Omental fat pad (tissue), 3 donors: ENCODE measurements at regions not wholly inside any gene's neighbourhood (a gene's known extent, or its start where the extent isn't known, plus 50 kb on each side); places are given as distances from the start of the nearest gene placed in this dataset.

Source experiments
- ATAC-seq: fragments of 150-250 bp; one replicate; pipeline ENCODE4 v1.9.1; 2016; ENCODE audit warnings: mild to moderate bottlenecking, moderate library complexity; ENCODE audit not compliant: low FRiP score
- DNase-seq: peaks from one replicate; pipeline ENCODE4 v3.0.0-alpha.2; 2019; ENCODE audit warnings: low spot score
- CTCF ChIP-seq, 3 donors: fragments of 450-650 bp; IDR thresholded peaks; one replicate each; pipeline ENCODE4 v1.5.1; 2016 to 2017; ENCODE audit warnings: antibody characterized with exemption in 3 of 3, mild to moderate bottlenecking in 3 of 3, moderate library complexity in 2 of 3

- ATAC-seq (no peak), DNase-seq (no peak)
- TF ChIP-seq CTCF (IDR thresholded peaks at IDR 0.05): no peak
These were observed 196.3 kb downstream of the SLITRK5 start for GRCh38 chr13:87867426-87867825.

GRCh38 chr13:87868731-87869130, 197.6 kb downstream of the SLITRK5 start:
- DNase-seq (no peak), ATAC-seq (no peak)
- TF ChIP-seq CTCF (IDR thresholded peaks at IDR 0.05): no peak

DNA sequence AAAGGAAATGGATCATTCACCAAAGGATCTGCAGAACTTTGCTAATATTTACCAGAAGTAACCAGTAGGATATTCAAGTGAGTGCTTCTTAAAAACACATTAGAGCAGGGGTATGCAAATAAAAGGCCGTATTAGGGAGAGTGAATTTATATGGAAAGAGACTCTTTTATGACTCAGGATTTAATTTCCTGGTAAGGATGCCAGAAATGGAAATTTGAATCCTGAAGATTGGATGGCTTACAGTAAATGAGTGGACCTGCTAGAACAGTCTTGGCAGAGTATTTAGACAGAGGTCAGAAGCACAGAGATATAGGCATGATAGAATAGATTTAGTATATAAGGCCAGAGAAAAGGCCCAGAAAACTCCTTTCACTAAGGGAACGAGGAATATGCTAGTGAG, 201.6 kb downstream of the SLITRK5 start:
- no peak for ATAC-seq
- TF ChIP-seq CTCF (IDR thresholded peaks at IDR 0.05): no peak

DNA sequence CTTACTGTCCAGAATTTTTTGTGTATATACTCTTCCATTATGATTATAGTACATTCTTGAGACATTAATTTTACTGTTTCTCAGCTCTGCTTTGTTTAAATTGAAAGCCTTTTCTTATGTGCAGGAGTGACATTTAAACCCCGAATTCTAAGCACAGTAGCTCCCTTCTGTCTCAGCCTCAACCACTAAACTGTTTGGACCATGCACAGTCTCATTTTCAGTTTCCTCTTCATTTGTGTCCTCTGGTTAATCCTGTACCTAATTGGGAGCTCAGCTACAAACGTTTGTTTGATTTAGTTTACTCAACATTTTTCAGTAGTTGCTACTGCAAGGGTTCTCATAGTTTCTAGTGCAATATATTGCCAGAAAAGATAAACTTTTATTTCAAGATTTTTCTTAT, 206.3 kb downstream of the SLITRK5 start:
- TF ChIP-seq CTCF (IDR thresholded peaks at IDR 0.05): no peak
- ATAC-seq: no peak
- DNase-seq: no peak

More for the DNA sequence above, 201.6 kb downstream of the SLITRK5 start:
- DNase-seq: no peak

DNA sequence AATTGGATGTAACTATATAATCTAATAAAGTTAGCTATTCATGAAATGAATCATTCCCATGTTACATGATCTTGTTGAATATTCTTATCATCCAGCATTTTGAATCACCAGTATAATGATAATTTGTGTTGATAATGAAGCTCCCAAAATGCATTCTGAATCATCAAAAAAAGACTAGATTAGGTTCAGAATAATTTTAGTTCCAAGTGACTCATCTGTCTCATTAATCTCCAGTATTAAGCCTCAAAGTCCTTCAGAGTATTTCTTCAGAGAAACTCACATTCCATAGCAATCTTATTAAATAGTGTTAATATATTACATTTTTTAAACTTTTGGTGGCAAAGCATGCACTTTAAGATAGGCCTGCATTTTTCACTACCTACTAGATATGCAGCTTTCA, 207.5 kb downstream of the SLITRK5 start:
- peak; percentile 80 for ATAC-seq
- no peak for TF ChIP-seq CTCF (IDR thresholded peaks at IDR 0.05)
- no peak for DNase-seq

DNA sequence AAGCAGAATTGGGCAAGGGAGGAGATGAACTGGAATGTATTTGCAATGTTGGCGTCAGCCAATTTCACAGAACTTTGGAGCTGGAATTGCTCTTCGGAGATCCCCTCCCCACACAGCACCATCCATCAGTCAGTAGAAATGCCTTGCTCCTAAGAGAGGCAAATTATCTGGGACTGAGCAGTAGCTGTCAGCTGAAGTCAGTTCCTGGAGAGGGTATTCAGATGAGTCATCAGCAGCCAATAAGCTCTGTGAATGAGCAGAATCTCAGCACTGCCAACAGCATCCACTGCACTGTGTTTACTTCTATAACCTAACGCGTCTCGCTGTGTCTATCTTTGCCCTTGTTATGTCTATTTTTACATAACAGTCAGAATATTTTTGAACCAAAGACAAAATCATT, 213.7 kb downstream of the SLITRK5 start:
- no peak for TF ChIP-seq CTCF (IDR thresholded peaks at IDR 0.05)
- peak; percentile 92 for ATAC-seq
- DNase-seq: no peak

- no peak for TF ChIP-seq CTCF (IDR thresholded peaks at IDR 0.05)
- DNase-seq (no peak), ATAC-seq (no peak)
These were observed 216.4 kb downstream of the SLITRK5 start for GRCh38 chr13:87887459-87888123.
